H54 (cell line): ENCODE measurements at regions not wholly inside any gene's neighbourhood (a gene's known extent, or its start where the extent isn't known, plus 50 kb on each side); places are given as distances from the start of the nearest gene placed in this dataset.
"Not testable (repeated sequence)": the region's sequence is repeated elsewhere in the genome, so short reads cannot be mapped to it uniquely, and the experiment has no call there.

Experiments
- DNase-seq: peaks from one replicate; pipeline ENCODE4 v3.0.0; 2011; ENCODE audit warnings: low spot score, mixed read lengths; ENCODE audit not compliant: insufficient read length
- FAIRE-seq: peaks from 3 replicates; lab custom pipeline; 2011; peaks lifted over from hg19 to GRCh38; lab: Jason Lieb, UNC
- POLR2A ChIP-seq: IDR thresholded peaks from 2 replicates; pipeline ENCODE4 v1.6.1; 2011; ENCODE audit warnings: low read depth, mild to moderate bottlenecking, low read length

GRCh38 chr17:52930145-52930544, 771.6 kb upstream of the CA10 start:
- no peak for DNase-seq
- TF ChIP-seq POLR2A: no peak
- FAIRE-seq: no peak

GRCh38 chr17:52923658-52924057, 765.1 kb upstream of the CA10 start:
- no peak for FAIRE-seq
- DNase-seq: no peak
- no peak for TF ChIP-seq POLR2A

- no peak for TF ChIP-seq POLR2A
- DNase-seq (no peak), FAIRE-seq (no peak)
Observed at GRCh38 chr17:52899235-52899634, 740.7 kb upstream of the CA10 start.

DNA sequence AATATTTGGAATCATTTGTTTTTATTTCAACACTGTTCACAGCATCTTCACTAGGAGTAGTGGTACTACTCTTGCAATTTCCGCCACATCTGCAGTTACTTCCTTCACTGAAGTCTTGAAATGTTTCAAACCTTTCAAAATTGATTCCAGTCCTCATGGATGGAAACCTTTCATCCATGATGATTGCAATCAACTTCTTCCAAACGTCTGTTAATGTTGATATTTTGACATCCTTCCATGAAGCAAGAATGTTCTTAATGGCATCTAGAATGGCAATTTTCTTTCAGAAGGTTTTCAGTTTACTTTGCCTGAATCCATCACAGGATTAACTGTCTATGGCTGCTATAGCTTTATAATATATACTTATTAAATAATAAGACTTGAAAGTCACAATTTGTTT, 736.8 kb upstream of the CA10 start:
- no peak for FAIRE-seq
- DNase-seq: no peak
- TF ChIP-seq POLR2A: no peak

DNA sequence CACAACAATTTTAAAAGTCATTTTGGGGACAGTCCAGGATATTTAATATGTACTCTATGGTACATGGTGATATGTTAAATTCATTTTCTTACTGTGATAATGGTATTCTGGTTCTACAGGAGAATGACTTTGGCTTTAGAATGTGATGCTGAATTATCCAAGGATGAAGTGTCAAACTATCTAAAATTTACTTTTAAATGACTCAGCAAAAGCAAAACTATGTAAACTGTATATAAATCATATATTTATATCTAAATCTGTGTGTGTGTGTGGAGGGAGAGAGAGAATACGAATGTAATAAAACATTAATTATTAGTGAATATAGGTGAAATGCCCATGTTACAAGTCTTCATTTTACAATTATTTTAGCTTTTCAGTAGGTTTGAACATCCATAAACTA, 733.8 kb upstream of the CA10 start:
- TF ChIP-seq POLR2A: no peak
- DNase-seq (no peak), FAIRE-seq (no peak)

GRCh38 chr17:52885882-52886281, 727.4 kb upstream of the CA10 start:
- no peak for FAIRE-seq
- no peak for DNase-seq
- no peak for TF ChIP-seq POLR2A

DNA sequence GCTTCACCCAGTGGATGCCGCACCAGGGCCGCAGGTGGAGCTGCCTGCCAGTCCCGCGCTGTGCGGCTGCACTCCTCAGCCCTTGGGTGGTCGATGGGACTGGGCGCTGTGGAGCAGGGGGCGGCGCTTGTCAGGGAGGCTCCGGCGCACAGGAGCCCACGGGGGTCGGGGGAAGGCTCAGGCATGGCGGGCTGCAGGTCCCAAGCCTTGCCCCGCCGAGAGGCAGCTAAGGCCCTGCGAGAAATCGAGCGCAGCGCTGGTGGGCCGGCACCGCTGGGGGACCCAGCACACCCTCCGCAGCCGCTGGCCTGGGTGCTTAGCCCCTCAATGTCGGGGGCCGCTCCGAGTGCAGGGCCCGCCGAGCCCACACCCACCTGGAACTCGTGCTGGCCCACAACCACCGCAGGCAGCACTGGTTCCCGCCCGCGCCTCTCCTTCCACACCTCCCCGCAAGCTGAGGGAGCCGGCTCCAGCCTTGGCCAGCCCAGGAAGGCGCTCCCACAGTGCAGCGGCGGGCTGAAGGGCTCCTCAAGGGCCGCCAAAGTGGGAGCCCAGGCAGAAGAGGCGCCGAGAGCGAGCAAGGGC, 725.5 kb upstream of the CA10 start:
- not testable (repeated sequence) for DNase-seq, FAIRE-seq

- FAIRE-seq, DNase-seq: not testable (repeated sequence)
Observed at GRCh38 chr17:52846767-52847166, 688.3 kb upstream of the CA10 start.

DNA sequence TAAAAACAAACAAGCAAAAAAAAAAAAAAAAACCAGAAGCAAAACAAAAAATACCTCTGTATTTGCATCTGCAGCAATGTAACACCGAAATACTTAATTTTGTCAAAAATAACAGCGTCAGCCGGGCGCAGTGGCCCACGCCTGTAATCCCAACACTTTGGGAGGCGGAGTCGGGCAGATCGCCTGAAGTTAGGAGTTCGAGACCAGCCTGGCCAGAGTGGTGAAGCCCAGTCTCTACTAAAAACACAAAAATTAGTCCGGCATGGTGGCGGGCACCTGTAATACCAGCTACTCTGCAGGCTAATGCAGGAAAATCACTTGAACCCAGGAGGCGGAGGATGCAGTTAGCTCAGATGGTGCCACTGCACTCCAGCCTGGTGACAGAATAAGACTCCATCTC, 683.5 kb upstream of the CA10 start:
- TF ChIP-seq POLR2A: no peak
- no peak for DNase-seq
- no peak for FAIRE-seq

DNA sequence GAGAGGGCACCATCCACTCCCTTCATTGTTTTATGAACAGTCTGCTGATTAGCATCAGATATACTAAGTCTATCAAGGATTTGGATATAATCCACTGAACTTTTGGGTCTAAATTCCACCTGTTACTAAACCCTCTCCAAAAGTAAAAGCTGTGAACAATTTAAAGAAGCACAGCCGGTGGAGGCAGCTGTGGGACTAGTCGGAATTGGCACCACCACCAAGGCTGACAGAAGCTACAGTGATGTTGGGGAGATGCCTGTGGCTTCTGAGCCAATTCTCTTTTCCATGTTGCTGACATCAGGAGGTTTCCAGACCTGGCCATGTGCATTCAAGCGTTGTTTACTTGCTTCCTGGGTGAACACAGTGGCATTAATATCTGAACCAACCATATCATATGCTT, 679.0 kb upstream of the CA10 start:
- TF ChIP-seq POLR2A: no peak
- no peak for FAIRE-seq

GRCh38 chr17:52831536-52831935, 673.0 kb upstream of the CA10 start:
- DNase-seq: no peak
- TF ChIP-seq POLR2A: no peak
- FAIRE-seq: no peak

More for the DNA sequence above, 679.0 kb upstream of the CA10 start:
- no peak for DNase-seq

DNA sequence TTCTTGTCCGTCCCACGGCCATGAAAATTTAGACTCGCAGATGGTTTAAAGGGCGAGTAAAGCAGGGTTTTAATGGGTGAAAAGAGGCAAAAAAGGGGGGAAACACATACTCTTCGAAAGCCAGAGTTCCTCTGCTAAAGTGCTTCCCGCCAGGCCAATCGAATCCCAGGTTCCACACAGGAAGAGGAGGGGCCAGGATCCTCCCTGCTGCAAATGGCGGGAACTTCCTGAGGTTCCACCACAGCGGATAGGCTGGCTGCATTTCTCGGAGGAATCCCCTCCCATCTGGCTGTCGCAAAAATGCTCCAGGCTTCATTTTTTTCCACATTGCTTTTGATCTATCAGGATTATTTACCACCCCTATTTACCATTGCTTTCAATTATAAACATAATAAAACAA, 670.1 kb upstream of the CA10 start:
- DNase-seq: peak; percentile 51

DNA sequence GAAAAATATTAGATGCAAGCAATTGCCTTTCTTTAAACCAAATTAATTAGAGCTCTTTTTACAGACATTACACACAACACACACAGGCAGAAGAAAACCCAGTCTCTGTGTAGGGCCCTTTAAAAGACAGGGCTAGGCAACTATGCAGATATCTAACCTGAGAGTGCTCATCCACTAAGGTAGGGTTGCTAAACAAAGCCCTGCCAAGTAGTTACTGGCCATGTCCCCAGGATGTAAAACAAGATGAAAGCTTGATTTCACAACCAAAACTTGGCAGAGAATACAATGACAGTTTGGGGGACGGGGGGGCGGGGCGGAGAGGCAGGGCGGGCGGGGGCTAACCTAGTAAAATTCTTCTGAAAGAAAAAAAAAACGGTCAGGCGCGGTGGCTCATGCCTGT, 669.0 kb upstream of the CA10 start:
- FAIRE-seq: peak; percentile 36
- TF ChIP-seq POLR2A: no peak
- no peak for DNase-seq

More for the DNA sequence above, 670.1 kb upstream of the CA10 start:
- TF ChIP-seq POLR2A: no peak; the same call in 1 of the 2 replicates
- FAIRE-seq: peak; percentile 99

DNA sequence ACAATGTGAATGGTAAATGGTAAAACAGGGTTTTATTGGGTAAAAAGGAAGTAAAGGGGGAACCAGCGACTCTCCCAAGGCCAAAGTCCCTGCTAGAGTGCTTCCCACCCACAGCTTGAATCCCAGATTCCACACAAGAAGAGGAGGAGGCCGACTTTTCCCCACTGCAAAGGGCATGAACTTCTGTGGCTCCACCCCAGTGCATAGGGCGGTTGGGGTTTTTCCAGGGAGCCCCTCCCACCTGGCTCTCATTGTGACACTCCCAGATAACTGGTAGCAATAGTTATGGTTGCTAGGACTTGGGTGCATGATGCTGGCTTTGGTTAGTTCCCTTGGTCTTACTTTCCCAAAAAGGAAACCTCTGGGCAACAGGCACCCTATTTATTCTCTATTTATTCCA, 666.0 kb upstream of the CA10 start:
- no peak for FAIRE-seq
- no peak for TF ChIP-seq POLR2A
- no peak for DNase-seq

GRCh38 chr17:52823155-52823554, 664.6 kb upstream of the CA10 start:
- FAIRE-seq: peak; percentile 65
- DNase-seq: no peak
- no peak for TF ChIP-seq POLR2A
